GM10266 (cell line): ENCODE measurements at regions not wholly inside any gene's neighbourhood (a gene's known extent, or its start where the extent isn't known, plus 50 kb on each side); places are given as distances from the start of the nearest gene placed in this dataset.

Experiments used
- DNase-seq: peaks from one replicate; pipeline ENCODE4 v3.0.0; 2012; ENCODE audit errors: extremely low spot score
- CTCF ChIP-seq: IDR thresholded peaks from 2 replicates; pipeline ENCODE4 v1.5.1; 2012; ENCODE audit warnings: mild to moderate bottlenecking, low read depth; ENCODE audit not compliant: control insufficient read depth, insufficient read depth; ENCODE audit errors: missing control alignments

GRCh38 chr11:31883435-31883834, 72.3 kb upstream of the PAX6 start:
- TF ChIP-seq CTCF = no peak
- DNase-seq = no peak

- no peak for TF ChIP-seq CTCF
- DNase-seq = no peak
These were observed 71.8 kb upstream of the PAX6 start for GRCh38 chr11:31882951-31883392.

GRCh38 chr11:31881825-31882224, 70.7 kb upstream of the PAX6 start:
- no peak for DNase-seq
- no peak for TF ChIP-seq CTCF

GRCh38 chr11:31879681-31880080, 68.6 kb upstream of the PAX6 start:
- no peak for DNase-seq
- no peak for TF ChIP-seq CTCF

GRCh38 chr11:31877863-31878262, 66.7 kb upstream of the PAX6 start:
- TF ChIP-seq CTCF = no peak
- DNase-seq = no peak

GRCh38 chr11:31877083-31877482, 66.0 kb upstream of the PAX6 start:
- DNase-seq = no peak
- no peak for TF ChIP-seq CTCF

GRCh38 chr11:31875866-31876560, 64.9 kb upstream of the PAX6 start:
- no peak for TF ChIP-seq CTCF
- no peak for DNase-seq
